GM21447 (cell line): ENCODE measurements at regions not wholly inside any gene's neighbourhood (a gene's known extent, or its start where the extent isn't known, plus 50 kb on each side); places are given as distances from the start of the nearest gene placed in this dataset.

ENCODE experiments used
- ATAC-seq: cut with Tn5 transposase; IDR thresholded peaks from one replicate; pipeline ENCODE4 v1.9.1; 2021; ENCODE audit not compliant: unreplicated experiment

DNA sequence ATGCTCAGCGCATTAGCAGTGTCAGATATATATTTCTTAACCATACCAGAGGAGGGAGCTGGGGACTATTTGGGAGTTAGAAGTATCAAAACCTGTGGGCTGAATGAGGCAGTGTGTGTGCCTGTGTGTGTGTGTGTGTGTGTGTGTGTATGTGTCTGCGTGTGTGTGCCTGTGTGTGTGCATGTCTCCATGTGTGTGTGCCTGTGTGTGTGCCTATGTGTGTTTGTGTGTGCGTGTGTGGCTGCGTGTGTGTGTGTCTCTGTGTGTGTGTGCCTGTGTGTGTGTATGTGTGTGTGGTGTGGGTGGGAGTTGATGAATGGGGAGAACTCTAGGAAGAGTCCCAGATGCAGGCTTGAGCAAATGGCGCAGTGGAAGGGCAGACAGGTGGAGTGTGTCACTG lies 92.9 kb downstream of the PAX1 start:
- no peak for ATAC-seq

DNA sequence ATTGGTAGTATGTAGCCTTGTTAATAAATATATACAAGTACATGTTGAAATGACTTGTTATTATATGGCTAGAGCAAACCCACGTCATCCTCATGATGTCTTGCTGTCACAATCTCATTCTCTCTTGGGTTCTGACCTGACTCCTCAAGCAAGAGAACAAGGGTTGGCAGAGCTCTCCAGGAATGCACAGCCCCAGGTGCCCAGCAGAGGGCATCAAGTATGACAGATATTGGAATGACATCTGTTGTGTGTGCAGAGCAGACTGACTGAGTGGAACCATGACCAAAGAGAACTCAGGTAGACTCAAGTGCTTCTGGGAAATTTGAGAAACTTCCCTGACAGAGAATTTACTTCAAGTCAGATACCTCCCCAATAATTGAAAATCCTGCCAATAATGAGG lies 90.6 kb downstream of the PAX1 start:
- ATAC-seq: no peak

DNA sequence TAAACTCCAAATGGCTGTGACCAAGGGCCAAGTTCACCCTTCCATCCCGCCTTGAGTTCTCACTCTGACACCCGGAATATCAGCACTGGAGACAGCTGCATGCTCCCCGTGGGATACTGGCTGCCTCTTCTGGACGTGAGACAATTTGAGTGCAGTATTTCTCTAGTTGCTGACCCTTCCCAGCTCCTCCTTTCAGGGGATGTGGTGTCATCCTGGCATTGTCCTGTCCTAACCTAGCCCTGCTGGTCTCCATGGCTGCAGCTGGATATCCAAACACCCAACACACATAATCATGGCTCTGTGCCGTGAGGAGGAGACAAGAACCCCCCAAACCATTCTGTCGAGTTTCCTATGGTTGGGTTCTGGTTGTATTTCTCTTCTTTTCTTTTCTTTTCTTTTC lies 82.6 kb downstream of the PAX1 start:
- no peak for ATAC-seq

DNA sequence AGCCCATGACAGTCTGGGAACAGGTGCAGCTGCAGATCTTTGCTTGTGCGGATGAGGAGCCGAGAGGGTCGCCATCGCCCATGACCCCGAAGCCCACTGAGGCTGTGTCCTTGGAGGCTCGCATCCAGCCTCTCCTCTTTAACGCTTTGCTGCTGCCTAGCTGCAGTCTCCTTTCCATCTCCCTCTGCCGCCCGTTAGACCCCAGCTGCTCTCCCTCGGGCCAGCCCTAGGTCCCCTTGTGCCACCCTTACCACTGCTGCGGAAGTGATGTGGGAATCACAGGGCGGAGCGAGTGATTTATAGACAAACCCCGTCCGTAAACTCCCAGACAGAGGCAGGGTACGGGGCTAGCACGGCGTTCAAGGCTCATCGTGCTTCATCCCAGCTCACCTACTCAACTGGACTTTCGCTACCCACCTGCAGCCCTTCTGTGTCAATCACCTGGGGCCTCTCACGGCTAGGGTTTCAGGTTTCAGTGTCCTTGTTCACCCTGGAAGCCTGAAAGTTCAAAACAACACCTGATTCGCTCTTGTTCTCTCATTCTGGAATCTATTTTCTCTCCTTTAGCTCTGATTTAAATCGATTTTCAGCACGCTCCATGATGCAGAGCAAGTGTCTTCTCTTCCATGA lies 76.1 kb downstream of the PAX1 start:
- no peak for ATAC-seq

DNA sequence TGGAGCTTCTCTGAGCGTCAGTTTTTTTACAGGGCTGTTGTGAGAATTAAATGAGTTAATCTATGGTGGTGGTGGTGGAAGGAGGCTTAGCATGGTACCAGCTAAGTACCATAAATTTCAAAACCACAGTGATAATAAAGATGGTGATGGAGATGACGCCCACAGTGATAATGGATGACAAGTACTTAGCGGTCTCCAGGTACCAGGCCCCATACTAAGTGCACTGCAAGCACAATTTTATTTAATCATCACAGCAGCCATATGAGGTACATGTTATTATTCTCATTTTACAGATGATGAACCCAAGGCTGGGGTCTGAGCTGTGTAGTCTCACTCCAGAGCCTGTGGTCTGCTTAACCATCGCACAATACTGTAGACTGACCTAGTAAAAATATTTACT lies 75.1 kb downstream of the PAX1 start:
- no peak for ATAC-seq
